SU-DHL-6 (cell line): ENCODE measurements at regions not wholly inside any gene's neighbourhood (a gene's known extent, or its start where the extent isn't known, plus 50 kb on each side); places are given as distances from the start of the nearest gene placed in this dataset.

ENCODE experiments used
- CTCF ChIP-seq: fragments of 200-600 bp; sonication (generic); IDR thresholded peaks from one replicate; pipeline ENCODE4 v1.5.1; 2017; ENCODE audit warnings: antibody characterized with exemption, mild to moderate bottlenecking, low read length, moderate library complexity; ENCODE audit not compliant: insufficient read depth, poor library complexity, severe bottlenecking
- EZH2phosphoT487 ChIP-seq: fragments of 200-600 bp; sonication (generic), shearing (Covaris generic); conservative IDR thresholded peaks from 2 replicates; pipeline ENCODE4 v1.6.1; 2018; ENCODE audit warnings: mild to moderate bottlenecking, antibody characterized with exemption, low read length, moderate library complexity, mixed read lengths

- no peak for TF ChIP-seq CTCF
- no peak for TF ChIP-seq EZH2phosphoT487
These were observed 202.6 kb downstream of the CD109 start for GRCh38 chr6:73898599-73898998.
